HuH-7.5 (cell line): ENCODE measurements at regions not wholly inside any gene's neighbourhood (a gene's known extent, or its start where the extent isn't known, plus 50 kb on each side); places are given as distances from the start of the nearest gene placed in this dataset.
"Not testable (repeated sequence)": the region's sequence is repeated elsewhere in the genome, so short reads cannot be mapped to it uniquely, and the experiment has no call there.

Experiments
- DNase-seq: peaks from one replicate; pipeline ENCODE4 v3.0.0; 2011; ENCODE audit warnings: low spot score

DNA sequence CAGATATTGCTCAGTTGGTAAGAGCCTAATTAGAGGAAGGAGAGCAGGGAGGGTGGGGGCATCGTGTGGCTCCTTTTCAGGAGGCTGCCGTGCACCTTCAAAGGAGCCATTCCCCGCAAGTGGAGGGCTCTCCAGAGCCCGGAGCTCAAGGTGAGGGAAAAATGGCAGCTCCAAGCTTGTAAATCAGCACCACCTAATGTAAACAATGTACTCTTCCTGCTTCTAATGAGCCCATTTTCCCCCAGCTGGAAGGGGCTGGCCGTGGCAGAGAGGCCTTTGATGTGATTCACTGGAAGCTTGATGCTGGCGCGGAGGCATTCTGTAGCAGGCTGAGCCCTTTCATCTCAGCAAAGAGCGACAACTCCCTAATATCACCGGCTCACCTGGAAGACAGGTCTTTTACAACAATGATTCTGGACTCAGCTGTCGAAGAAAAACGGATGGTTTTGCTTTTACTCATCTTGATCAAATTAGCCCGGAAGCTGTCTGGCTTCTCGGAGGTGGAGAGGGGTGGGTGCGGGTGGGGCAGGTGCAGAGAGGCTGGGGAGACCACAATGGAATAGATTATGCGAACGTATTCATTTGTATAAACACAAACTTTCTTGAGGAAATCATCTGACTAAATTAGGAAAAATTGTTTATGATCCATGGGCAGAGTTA is 112.5 kb downstream of the RRAGC start:
- no peak for DNase-seq

DNA sequence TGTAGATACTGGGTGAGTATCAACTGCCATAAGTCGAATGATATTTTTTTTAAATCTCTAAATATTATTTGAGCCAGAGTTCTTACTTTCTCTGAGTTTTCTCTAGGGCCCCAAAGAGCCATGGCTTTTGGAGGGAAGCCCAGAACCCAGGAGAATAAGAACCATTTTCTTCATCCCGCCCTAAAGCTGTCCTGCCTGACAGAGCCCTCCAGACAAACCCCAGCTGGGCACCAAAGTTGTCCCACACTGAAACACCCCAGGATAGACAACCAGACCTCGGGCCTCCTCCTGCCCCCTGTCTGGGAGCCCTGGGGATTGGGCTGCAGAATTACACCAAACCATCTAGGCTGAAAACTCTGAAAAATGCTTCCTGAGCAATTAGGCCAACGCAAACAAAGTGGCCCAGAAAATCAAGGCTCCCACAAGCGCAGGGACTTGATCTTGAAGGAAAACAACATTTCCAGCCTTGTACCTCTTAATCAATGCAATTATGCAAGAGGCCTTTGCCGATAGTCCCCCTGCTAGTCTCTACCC is 113.1 kb downstream of the RRAGC start:
- DNase-seq = no peak

DNA sequence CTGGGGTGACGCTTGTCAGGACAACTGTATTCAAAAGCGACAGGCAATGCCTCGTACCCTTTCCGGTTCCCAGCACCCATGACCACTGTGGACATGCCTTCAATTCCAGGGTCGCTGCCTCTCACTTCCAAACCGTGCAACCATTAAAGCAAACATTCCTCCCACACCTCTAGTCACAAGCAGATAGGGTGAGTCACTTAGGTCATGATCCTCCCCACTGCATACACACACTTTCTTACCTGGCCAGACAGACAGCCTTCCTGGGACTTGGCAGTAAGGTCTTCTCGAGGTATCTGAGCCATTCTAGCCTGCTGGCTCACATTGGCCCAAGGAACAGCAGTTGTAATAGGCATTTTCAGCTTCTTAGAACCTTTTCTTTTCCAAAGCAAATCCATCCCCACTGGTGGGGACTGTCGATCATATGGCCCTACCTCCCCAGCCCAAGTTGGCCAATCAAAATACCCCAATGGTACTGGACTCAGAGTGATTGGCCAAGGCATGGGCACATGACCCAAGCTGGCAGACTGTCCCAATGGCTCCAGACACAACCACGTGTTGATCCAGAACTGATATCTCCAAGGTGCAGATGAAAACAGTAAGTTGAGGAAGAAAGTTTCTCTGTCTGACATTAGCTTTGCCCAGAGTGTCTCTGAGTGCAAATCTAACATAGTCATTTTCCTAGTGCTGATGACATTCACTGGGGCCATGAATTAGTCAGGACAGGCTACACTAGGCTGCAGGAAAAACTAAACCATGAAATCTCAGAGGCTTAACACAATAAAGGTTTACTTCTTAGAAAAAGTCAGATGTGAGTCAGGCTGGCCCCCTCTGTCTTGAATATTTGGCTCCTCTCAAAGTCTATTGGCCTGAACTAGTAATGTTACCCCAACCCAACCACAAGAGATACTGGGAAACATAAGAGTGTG is 113.8 kb downstream of the RRAGC start:
- DNase-seq = no peak

DNA sequence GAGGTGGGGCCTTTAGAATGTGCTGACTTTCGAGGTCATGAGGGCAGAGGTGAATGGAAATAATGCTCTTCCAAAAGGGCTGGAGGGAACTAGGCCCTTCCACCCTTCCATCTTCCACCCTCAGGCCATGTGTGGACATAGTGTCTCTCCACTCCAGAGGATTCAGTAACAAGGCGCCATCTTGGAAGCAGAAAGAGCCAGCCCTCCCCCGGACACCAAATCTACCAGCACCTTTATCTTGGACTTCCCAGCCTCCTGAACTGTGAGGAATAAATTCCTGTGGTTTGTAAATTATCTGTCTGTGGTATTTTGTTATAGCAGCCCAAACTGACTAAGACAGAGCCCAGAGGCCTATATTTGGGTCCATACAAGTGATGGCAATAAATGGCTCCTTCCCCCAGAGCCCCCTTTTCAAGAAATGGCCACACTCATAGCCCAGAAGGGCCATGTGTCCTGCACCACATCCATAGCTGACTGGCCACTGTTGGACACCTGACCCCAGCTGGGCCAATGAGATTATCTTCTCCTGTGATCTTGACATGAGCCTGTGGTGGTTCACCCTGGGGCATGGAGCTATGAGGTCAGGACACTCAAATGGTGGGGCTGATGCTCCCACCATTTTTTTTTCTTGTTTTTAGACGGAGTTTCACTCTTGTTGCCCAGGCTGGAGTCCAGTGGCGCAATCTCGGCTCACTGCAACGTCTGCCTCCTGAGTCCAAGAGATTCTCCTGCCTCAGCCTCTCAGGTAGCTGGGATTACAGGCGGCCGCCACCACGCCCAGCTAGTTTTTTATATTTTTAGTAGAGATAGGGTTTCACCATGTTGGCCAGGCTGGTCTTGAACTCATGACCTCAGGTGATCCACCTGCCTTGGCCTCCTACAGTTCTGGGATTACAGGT is 114.9 kb downstream of the RRAGC start:
- no peak for DNase-seq

DNA sequence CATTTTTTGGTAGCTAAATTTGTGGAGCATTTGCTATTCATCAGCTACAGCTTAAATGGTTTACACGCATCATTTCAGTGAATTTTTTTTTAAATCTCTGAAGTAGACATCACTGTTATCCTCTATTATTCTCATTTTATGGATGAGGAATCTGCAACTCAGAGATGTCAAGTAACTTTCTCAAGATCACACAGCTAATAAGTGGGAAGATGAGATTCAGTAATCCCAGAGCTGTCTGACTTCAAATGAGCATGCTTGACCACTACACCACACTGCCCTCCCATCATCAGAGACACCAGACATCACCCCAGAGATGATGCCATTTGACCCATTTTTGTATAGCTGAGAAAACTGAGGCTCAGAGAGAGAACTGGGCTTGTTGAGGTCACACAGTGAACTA is 116.4 kb downstream of the RRAGC start:
- no peak for DNase-seq

DNA sequence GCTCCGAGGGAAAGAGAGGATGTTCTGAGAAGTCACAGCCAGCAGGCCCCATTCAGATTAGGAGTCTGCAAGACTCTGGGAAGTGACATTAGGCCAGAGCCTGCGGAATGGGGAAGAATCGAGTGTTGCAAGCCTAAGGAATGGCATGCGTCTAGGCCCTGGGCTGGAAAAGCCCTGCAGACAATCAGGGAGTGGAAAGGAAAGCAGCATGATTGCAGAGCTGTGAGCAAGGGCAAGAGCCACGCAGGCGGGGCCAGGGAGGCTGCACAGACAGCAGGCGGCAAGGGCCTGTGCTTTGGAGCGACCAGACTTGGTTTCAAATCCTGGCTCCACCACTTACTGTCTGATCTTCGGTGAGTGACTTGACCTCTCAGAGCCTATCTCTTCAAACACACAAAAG is 118.2 kb downstream of the RRAGC start:
- DNase-seq = no peak

DNA sequence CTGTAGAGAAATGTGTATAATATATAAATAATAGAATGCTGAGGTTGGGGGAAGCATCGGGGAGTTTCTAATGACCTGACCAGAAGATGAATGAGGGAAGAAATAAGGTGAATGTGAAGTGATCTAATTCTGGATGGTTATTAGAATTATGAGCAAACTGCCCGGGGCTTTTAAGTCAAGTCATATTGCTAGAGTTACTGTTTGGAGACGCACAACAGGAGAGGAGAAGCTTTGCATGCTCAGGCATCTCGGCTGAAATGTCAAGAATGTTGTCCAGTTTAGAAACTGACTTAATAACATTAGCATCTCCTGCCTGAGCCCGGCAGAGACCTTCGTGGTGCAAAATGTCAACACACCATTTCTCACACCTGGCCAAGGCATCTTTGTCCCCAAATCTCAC is 119.1 kb downstream of the RRAGC start:
- DNase-seq = no peak

DNA sequence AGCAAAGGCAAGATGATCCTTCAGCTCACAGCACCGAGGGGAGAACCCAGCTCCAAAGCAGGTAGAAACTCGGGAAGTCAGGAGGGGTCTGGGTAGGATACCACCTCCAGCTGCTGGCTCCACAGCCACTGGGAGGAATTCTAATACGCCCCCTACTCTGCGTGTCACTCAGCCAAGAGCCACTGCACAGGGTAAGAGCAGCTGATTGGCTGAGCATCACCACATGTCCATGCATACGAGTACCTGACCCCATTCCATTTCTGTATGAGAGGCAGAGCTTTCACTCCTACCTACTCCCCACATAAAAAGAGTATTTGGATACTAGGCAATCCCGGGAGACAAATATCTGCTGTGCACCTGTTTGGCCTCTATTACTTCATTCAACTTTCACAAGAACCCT is 121.4 kb downstream of the RRAGC start:
- no peak for DNase-seq

DNA sequence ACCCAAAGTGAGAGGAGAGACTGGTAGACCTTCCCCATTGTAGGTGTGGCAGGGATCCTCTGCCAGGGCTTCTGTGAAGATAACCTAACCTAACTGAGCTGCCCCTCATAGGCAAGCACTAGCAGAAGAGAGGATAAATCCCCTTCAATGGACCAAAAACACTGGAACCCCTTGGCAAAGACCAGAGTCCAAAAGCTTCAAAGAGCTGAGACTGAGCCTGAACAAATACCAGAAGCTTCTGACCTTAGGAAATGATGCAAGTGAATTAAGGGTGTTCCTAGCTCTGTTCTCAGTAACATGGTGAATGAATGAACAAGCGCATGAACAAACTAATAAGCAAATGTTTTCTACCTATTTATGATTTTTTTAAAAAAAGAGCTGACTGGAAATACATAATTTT is 123.2 kb downstream of the RRAGC start:
- DNase-seq = no peak

DNA sequence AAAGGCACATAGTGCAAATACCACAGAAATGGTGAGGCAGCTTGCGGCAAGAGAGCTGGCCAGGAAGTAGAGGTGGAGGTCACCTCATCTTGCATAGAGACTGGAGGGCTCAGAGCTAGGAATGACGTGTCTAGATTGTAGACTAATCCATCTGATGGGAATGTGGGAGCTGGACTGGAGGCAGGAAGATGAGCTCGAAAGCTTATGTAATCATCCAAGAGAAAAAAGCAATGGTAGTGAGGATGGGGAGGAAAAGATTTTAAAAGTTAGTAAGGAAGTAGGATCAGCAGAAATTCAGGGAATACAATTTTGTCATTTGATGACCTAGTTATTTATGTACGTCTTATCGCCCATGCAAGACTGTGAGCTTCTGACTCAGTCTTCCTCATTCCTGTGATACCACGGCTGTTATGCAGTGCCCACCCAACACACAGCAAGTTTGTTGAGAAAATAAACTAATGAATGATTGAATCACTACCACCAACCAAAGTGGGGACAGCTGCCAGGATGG is 123.9 kb downstream of the RRAGC start:
- no peak for DNase-seq

DNA sequence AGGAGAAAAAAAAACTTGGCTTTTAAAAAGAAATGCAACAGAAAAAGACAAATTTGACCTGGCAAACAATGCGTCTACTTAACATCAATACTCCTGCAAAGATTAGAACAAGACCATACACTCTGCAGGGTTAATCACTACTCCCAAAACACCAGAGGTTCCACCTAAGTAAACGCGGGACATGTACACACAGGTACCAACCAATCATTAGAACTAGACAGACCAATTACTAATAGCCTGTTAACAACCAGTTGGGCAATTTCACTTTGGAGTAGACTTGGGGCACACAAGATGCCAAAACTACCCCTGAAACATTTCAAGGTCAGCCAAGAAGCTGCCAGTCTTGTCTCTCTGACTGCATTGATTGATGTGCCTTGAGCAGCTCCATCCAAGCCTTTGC is 125.8 kb downstream of the RRAGC start:
- no peak for DNase-seq

DNA sequence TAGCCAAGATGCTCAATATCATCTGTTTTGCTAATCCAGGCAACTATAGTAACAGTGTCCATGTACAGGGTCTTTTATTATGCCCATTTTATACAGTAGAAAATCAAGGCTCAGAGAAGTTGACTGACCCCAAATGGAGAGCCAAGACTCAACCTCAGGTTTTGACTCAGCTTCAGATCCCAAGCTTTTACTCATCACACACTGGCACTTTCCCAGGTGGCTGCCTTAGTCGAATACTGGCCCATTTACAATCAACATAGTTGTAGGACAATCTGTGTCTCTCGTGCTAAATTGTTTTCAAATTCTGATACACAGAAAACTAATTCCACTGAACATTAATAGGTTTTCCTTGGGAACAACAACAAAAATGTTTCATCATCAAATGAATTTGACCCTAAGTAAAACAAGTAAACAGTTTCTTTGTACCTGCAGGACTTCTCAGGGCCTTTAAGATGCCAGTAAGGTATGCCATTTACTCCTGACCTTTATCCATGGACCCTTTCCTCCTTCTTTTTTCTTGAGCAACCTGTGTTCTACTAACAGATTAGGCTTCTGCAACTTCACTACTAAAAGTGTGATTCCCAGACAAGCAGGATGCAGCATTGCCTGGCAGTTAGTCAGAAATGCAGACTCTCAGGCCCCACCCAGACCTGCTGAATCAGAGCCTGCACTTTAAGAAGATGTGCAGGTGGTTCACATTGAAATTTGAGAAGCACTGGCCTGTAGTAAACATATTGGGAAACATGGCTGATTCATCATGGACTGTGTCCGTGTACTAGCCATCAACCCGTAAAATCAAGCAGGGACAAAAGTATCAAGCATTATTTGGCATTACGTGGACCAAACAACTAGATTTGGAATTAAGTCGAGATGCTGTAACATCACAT is 128.8 kb downstream of the RRAGC start:
- DNase-seq = no peak

DNA sequence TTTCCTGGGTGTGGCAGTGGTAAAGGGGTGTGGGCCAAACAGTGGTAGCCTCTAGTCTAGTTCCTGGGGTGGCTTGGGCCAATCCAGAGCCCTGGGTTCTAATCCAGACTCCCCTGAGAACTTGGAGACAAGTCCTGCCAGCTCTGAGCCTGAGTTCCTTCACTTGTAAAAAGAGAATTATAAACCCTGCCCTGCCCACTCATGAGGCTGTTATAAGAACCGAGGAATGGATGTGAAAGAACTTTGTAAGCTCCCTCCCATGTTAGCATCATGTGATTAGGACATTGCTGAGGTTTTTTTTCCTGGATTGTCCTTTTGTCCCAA is 131.0 kb downstream of the RRAGC start:
- DNase-seq = no peak

DNA sequence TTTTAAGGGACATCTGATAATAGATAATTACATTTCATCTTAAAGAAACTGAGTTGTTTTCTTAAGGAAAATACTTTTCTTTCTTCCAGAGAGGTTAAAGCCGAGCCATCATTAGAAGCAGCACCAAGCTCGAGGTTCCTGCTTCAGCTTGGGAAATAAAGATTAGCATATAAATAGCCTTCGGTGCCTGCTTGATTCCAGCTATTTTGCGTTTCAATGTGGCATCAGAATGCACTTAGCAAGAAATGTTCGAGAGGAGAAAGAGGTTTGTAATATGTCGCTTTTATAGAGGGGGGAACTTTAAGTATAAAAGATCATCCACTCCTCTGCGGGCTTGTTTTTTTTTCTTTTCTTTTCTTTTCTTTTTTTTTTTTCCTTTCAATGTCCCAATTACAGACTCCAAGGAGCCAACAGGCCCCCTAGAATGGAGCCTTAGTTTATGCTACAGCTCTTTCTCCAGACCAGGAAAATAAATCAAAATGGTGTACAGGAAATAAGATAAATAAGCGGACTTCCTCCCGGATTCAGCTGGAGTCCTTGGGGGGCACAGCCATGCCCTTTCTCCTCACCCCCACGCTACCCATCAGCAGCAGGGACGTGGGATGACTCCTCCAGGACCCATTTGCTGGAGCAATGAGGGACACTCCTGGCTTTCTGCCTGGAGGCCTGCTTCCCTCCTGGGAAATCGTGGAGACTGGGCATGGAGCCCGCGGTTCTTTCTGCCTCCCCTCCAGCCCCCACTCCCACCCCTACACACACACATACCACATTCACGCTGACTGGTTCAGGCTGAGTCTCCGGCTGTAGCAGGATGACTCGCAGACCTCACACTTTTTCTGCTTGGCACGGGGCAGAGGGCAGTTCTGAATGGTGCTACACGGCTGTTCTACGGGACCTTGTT is 131.6 kb downstream of the RRAGC start:
- DNase-seq = no peak

DNA sequence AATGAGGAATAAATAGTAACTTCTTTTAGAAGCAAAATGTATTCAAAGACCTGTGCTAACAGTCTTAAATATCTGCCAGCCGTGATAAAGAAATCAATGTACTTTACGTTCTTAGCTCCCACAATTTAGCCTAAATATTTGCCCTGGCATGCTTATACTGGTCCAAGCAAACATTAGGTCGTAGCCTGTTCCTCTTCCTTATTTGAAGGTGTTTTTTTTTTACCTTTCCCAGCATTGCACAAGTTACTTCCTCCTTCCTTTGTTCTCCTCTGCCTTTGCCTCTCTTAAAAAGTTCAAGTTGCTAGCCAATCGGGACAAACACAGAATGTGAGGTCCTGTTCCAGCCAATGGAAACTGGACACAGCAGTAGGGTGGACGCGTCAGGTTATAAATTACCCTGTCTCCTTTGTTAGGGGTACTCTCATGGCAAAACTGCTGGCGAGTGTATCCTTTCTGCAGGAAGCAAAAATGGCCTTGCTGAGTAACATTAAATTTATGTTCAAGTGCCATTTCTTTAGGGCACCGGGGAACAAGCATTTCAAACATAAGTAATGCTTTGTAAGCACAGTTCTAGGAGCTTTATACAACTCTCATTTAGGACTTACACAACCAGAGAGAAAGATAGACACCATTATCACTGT is 134.1 kb downstream of the RRAGC start:
- DNase-seq = not testable (repeated sequence)

DNA sequence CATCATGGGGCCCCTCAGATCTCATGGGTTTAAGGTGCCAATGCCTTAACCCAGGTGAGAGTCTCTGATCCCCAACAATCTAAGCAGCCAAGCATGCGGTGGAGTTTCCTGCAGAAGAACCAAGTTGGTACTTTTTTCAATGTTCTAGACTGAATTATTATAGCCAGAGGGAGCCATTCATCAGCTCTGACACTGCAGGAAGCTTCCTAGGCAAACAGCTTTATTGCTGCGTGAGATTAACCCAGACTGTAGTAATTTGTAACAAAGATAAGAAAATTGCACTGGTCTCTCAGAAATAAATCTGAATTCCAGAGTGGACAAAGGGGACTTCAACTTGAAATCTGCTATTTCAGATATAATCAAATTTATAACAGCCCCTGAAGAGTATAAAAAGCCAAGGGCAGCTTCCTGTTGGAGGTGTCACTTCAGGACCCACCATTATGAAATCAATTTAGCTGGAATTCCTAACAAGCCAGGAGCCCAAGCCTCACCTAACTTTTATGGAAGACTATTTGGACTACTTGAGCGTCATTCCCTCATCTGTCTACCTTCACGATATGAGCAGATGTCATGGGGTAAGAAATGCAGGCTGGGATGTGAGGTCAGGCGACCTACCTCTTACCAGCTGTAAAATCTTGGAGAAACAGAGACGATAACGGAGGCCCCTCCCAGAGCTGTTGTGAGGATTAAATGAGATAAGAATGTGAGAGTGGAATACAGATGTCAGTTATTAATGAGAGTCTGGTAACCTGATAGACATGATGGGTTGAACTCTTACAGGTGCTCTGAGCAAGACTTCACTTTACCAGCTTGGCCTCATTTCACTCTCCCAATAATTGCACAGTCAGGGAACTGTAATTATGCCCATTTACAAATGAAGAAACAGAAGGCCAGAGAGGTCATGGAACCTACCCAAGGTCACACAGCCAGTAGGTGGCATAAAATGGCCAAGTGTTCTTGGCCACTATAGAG is 135.1 kb downstream of the RRAGC start:
- no peak for DNase-seq

DNA sequence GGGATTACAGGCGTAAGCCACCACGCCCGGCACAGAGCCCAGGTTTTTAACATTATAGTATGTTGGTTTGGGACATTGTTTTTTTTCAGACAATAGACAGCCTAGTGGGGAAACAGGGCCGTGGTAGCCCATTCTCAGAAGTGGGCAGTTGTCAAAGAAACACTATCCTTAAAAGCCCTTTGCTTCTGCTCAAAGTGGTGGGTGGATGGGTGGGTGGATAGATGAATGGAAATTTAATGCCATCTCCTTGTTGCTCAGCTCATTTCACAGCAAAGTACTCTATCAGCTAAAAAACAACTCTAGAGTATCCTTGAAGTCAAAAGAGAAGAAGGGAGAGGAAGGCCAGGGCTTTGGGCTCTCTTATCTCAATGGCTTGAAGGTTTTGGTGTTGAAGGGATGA is 137.8 kb downstream of the RRAGC start:
- no peak for DNase-seq

DNA sequence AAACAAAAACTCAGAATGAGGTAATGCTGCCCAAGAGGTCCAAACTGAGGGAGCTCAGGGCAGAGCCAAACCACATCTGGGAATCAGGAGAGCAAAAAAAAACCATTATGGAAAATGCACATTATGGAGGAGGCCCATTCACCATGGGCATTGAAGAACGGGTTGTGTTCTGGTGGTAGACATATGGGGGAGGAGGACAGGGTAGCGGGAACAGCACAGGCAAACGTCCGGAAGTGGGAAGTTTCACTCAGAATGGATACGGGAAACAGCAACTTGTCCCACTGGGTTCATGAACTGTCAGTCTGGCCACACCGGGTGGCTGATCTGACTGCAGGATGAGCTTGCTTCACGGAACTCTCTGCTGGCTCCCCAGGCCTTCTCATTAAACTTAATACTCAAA is 139.7 kb downstream of the RRAGC start:
- no peak for DNase-seq
